ENCODE measurements at regions not wholly inside any gene's neighbourhood (a gene's known extent, or its start where the extent isn't known, plus 50 kb on each side); places are given as distances from the start of the nearest gene placed in this dataset.
"Not testable (repeated sequence)": the region's sequence is repeated elsewhere in the genome, so short reads cannot be mapped to it uniquely, and the experiment has no call there.

DNA sequence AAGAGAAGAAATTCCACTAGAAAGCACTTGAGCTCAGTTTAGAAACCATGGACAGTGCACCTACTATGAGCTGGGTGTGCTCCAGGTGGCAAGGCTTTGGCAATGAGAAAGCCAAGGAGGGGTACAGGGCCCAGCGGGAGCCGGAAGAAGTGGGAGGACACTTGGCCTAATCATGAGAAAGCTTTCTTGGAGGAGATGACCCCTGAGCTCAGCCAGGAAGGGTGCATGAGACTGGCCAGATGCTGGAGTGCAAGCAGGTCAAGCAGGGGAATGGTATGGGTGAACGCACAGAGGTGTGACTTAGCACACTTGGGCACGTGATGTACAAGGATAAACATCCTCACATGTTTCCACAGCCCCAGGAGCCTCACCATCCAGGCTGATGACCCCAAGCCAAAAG, 97.2 kb upstream of the GLI2 start:
- DNase-seq: no peak

DNA sequence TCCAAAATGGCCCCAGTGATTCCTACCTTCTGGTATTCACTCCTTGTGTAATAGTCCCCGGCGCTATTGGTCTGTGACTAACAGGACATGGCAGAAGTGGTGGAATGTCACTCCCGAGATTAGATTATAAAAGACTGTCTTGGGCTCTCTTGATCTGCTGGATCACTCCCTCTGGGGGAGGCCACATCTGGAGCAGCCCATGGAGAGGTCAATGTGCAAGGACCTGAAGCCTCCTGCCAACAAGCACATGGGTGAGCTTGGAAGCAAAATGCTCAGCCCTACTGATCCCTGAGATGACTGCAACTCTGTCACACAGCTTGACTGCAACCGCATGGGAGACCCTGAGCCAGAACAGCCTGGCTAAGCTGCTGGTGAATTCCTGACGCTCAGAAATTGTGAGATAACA, 94.3 kb upstream of the GLI2 start:
- no peak for DNase-seq

DNA sequence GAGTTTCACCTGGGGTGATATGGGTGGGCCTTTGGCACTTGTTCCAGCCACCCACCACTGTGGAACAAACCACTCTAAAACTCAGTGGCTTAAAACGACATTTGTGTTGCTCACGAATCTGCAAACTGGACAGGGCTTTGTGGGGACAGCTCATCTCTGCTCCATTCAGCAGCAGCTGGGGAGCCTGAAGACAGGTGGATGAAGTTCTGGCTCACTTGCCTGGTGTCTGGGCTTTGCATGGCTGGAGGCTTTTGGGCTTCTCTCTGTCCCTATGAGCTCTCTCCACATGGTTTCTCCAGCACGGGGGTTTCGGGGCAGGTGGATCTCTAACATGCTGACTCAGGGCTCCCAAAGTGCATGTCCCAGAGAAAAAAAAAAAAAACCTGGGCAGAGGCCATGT, 93.0 kb upstream of the GLI2 start:
- DNase-seq: no peak

DNA sequence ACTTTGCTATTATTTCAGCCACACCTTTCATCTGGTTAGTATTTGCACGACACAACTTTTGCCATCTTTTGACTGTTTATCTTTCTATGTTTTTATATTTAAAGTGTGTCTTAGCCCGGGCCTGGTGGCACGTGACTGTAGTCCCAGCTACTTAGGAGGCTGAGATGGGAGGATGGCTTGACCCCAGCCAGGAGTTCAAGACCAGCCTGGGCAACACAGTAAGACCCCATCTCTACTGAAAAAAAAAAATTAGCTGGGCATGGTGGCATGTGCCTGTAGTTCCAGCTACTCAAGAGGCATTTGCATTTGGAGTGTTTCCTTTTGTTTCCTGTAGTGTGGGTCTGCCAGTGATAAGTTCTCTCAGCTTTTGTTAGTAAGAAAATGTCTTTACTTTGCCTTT, 88.7 kb upstream of the GLI2 start:
- no peak for DNase-seq

DNA sequence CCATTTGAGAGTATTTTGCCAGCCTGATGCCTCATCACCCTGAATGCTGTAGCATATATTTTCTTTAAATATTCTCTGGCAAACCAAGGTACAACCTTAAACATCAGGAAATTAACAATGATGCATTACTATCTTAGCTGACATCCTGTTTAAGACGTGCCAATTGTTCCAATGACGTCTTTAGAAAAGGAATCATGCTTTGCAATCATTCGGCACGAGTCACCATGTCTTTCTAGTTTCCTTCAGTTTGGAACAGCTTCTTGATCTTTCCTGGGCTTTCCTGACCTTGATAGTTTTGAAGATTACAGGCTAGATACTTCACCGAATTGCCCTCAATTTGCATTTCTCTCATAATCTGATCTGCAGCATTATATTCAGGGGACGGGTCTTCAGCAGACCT, 88.2 kb upstream of the GLI2 start:
- no peak for DNase-seq

DNA sequence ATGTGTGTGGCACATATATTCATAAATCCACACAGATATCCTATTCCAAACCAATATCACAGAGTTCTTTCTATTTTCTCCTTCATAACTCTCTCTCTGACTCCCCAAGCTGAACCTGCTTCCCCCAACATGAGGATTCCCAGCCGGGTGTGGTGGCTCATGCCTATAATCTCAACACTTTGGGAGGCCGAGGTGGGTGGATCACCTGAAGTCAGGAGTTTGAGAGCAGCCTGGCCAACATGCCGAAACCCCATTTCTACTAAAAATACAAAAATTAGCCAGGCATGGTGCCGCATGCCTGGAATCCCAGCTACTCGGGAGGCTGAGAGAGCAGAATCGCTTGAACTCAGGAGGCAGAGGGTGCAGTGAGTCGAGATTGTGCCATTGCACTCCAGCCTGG, 86.3 kb upstream of the GLI2 start:
- DNase-seq: not testable (repeated sequence)

DNA sequence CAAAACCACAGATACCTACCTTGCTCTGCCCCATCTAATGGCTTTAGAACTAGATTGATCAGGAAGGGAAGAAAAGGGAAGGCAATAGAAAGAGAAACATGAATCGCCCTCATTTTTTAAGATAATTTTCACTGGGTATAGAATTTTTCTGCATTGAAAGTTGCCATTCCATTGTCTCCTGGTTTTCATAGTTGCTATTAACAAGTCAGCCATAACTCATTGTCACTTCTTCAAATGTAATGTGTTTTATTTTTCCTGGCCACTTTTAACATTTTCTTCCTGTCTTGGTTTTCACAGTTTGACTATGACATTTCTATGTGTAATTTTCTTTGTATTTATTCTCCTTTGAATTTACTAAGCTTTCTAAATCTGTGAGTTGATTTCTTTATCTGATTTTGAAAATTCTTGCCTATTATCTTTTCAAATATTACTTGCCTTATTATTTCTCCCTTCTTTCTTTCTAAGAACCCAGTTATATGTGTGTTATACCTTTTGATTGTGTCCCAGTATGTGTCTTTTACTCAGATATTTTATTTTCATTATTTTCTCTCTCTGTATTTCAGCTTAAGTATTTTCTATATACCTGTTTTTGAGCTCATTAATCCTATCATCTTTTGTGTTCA, 85.5 kb upstream of the GLI2 start:
- DNase-seq: no peak

DNA sequence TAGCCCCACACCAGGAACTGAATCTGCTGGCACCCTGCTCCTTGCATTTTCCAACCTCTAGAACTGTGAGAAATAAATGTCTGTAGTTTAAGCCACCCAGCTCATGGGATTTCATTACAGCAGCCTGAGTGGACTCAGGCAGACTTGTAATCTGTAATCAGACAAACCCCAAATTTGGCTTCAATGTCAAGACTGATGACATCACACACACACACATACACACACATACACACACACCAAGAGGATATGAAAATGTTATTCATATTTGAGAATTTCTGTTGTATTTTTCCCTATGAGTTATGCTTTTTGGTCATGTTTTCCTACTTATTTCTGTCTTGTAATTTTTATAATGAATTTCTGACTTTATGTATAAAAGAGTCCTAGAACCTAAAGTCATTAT, 83.8 kb upstream of the GLI2 start:
- DNase-seq: no peak

DNA sequence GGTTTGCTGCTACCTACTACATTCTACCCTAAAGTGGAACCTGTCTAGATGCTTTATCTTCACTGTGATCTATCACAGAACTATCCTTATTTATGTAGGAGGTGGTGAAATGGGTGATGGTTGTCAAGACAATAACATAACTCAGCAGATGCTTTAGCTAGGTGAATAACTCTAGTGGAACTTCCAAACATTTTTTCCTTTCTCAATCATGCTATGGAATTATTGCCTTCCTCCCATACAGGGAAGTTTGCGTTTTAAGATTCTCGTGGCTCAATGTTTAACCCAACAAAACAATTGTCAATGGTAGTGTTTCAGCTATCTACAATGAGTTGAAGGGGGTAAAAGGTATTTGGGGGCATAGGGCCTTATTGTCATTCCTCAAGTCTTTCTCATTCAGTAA, 82.6 kb upstream of the GLI2 start:
- no peak for DNase-seq

DNA sequence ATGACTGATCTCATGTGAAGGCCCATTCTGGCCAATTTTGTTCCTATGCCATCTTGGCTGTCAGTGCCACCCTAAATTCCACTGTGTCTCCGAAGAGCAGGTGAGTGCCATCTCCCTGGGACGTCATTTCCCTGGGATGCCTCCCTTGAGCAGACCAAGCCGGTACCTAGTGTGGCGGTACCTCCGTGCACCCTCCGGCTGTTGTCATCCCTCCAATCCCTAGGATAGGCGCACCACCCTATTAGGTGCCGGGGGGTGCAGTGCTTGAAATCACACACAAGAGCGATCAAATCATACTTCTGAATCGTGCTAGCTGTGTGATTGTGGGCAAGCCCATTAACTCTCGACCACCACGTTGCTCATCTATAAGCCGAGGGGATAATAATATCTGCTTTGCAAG, 81.8 kb upstream of the GLI2 start:
- DNase-seq: no peak

DNA sequence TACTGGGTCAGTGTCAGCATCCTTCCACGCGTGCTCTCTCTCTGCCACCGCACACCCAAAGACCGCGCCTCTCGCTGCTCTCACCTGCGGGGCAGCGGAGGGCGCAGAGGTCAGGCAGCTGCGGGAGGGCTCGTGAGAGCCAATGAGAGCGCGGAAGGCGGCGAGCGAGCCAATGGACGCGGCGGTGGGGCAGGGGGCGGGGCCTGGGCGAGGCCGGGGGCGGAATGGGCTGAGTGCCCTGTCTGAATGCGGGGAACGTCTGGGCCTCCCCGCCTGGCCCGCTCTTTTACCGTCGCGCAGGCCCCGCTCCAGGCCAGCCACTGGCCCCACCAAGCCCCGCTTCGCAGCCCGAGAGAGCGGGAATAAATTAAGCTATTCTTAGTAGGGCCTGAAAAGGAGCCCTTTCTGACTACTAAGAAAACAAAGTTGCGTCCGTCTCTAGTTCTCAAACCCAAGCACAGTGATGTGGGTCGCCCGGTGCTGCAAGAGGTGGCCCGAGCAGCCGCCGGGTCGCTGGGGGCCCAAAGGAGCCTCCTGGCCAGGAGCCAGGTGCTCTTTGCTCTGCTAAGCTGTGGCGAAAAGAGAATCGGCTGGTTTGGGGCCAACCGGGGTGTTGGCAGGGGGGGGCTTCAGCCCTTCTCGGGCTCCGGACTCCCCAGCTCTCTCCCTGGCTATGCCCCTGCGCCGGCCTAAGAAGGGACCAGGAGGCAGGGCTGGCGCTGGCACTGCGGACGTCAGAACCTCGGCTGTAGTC, 81.1 kb upstream of the GLI2 start:
- no peak for DNase-seq

DNA sequence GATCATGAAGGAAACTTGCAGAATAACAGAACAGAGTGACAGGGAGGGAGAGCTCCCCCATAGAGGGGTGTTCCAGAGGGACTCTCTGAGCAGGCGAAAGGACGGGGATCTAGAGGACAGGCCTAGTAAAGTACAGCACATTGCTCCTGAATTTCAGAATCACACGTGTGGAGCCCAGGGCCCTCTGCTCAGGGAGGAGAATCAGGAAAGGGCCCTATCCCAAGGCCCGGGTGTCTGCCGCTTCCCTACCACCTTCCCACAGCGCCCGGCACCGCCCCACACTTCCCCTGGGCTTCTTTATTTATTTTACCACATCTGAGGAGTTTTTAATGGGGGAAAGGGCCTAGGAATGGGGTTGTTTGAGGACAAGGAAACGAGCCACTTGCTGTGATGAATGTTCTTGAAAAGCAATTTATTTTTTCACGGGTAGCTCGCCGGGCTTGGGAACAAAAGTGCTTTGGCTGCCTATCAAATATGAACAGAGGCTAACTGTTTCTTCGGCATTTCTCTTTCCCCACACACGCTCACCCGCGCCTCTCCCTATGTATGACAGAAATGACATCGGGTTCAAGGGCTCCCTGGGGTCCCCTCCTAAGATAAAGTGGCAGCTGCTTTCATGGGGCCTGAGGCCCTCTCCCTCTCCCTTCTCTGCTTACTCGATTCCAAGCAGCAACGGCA, 79.3 kb upstream of the GLI2 start:
- DNase-seq: no peak

DNA sequence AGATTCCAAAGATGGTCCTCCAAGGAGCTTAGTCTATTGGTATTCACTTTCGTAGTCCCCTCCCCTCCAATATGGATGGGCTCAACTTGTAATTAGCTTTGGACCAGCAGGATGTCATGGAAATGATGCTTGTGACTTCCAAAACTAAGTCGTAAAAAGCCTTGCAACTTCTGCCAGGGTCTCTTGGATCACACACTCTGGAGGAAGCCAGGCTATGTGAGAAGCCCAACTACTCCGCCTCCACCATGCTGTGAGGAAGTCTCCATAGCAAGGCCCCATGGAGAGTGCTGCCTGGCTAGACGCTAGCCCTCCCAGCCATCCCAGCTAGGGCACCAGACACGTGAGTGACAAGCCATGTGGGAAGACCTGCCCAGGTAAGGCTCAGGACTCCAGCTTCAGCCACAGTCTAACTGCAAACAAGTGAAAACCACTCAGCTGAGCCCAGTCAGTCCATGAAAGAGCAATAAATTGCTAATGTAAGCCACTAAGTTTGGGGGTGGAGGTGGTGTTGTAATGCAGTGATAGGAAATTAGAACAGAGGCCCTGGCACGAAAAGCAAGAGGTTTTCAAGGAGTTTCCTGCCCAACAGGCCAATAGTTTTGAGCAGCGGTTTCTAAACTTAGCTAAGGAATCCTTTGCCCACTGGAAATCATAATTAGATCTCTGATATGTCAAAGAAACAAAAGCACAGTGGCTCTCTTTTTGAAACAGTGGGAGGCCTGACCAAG, 77.5 kb upstream of the GLI2 start:
- DNase-seq: no peak

DNA sequence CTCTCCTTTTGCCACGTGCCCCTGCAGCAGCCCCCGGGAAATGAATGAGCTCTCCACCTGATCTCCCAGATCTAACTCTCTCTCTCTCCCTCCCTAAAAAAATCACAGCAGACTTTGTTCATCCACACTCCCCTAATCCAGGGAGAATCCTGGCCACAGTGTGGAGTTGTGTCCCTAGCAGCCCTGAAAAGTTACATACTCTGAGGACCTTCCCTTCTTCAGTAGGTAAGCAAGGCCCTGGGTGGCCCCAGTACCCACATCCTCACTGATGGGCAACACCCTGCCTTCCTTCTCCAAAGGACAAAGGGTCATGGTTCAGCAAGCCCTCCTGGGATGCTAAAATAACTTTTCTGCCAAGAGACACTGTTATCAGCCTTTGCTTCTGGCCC, 76.9 kb upstream of the GLI2 start:
- no peak for DNase-seq

DNA sequence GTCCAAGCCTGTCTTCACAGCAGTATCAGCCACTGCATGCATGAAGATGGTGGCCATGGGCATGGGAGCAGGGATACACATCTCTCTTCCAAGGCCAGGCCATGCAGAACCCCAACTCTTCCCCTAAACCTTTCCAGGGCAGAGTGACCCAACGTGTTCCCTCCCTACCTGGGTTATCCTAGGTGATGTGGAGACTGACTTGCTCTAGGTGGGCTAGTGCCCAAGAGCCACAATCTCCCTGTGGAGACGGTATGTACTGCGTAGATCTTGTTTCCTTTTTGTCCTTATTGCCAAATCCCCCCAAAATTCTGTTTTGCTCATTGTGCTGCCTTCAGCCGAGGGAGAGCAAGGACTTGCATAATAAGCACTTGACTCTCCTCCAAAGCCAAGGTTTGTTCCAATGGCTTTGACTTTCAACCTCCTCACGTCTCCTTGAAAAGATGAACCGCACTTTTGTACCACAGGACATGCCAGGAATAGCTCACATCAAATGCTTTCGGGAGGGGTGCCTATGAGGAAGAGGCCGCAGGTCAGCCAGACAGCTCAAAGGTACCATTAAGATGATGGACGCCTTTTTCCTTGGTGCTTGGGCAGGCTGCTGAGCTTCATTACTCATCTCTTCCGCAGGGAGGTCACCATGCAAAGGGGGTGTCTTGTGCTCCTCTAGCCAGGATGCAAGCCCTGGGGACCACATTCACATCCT, 76.2 kb upstream of the GLI2 start:
- DNase-seq: no peak

DNA sequence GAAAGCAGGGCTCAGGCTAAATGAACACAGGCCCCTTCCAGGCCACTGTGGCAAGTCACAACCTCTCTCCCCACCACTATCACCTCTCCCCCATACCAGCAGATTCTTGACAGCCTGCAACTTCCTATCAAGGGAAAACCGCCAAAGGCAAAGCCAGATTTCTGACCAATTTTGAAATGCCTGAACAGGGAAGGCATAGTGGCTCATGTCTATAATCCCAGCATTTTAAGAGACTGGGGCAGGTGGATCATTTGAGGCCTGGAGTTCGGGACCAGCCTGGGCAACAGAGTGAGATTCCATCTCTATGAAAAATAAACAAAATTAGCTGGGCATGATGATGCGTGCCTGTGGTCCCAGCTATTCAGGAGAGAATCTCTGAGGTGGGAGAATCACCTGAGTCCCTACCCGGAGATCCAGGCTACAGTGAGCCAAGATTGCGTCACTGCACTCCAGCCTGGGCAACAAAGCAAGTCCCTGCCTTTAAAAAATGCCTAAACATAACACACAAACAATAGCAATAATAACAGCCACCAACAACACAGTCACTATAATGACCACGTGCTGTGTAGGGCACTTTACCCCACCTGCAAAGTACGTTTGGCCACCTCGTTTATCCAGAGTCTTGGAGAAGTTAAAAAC, 75.5 kb upstream of the GLI2 start:
- DNase-seq: no peak

DNA sequence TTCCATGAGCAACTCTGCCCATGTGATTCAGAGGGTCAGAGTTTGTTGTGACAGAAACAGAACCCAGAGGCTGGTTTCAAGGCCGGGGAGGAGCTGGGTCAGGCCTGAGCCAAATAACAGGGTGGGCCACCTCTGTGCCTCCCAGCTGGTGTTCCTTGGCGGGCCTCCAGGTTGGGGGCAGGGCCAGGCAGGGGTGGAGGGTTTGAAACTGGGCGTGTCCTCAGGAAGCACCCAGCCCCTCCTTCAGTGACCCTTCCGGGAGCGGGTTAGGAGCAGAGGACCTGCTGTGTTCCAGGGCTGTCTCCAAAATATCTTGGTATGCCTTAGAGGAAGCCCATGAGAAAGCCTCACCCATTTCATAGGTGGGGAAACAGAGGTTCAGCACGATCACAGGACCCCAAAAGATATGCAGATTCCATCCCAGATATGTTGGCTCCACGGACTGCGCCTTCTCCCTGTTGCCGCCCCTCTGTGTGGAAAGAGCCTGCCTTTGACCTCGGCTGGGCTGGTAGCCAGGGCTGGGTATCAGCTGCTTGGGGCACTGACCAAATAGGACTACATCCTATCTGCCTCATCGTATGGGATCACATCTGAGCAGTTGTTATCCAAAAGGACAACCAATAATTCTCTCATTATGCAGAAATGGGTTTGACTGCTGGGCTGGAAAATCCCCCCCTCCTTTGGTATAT, 74.8 kb upstream of the GLI2 start:
- no peak for DNase-seq

DNA sequence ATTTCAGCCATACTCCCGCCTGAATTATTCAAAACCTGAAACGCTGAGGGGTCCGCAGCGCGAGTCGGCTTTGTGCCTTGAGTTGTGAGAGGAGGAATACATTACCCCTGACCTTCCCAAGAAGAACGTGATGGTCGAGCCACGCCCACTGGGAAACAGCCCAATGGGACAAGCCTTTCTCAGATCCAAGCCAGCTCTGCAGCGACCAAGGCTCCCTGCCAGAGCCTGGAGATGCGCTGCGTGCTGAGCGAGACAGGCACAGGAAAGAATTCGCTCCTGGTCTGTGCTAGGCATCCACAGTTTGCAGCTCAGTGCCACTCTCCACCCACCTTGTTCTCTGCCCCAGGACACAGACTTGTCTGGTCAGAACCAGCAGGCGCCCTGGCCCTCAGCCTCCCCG, 74.1 kb upstream of the GLI2 start:
- DNase-seq: no peak

DNA sequence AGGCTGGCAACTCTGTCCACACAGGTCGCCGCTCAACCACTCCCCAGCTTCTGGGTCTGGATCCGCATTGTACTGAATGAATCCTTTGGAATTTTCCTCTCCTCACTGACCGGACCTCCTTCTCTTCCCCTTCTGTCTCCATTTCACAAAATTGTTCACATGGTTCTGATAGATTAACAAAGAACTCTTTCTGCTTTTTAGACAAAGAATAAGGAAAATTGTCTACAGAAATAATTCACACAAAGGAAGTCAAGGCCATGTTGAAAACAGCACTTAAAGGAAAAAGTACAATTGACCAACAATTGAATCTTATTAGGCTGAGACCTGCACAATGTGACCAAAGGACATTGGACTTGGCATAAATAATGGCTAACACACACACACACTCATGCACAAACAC, 73.6 kb upstream of the GLI2 start:
- no peak for DNase-seq

DNA sequence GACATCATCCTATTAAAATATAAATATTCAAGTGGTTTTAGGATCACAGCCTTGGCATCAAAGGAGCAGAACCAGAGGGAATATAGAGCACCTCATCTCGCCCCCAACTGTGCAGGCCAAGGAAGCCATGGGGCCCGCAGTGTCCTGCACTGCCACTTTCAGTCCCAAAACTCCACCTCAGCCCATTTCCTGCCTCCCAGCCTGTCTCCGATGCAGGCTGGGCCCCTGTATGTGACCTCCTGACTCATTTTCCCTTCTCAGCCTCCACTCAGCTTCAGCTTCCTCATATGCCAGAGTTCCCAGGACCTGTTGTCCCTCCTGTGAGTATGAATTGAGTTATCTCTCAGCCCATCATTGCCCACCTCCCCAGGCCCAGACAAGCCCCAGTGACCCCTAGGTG, 72.9 kb upstream of the GLI2 start:
- DNase-seq: no peak

DNA sequence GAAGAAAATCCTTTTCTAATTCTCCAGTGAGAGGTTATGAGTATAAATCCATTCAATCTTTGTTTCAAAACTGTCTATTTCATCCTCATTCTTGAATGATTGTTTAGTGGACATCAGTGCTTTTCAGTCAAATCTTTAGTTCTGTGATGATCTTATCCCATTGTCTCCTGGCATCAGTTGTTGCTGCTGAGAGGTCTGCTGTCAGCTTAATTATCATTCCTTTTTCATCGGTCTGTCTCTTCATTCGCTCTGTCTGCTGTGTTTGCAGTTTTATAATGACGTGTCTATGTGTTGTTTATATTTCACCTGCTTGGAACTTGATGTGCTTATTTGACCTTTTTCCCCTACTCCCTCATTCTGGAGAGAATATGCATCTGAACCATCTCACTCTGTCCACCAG, 69.2 kb upstream of the GLI2 start:
- DNase-seq: no peak

DNA sequence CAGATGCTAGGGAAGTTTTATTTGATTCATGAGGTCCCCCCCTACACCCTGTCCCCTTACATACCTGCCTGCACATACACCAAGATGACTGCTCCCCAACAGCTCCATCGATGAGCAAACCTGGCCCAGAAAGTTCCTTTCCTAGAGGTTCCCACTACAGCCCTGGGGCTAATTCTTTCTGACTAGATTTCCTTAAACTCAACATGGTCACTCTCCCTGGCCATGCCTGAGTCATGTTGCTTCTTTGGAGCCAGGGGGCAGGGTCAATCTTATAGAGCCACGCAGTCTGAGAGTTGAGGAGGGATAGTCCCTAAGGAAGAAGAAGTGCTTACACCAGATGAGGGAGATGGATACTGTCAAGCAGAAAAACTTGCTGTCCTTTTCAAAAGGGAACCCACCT, 67.7 kb upstream of the GLI2 start:
- no peak for DNase-seq
